Fibroblast of skin of abdomen (primary cell): ENCODE measurements at regions not wholly inside any gene's neighbourhood (a gene's known extent, or its start where the extent isn't known, plus 50 kb on each side); places are given as distances from the start of the nearest gene placed in this dataset.
"Not testable (repeated sequence)": the region's sequence is repeated elsewhere in the genome, so short reads cannot be mapped to it uniquely, and the experiment has no call there.

Experiments used
- DNase-seq: peaks from one replicate; pipeline ENCODE4 v3.0.0-alpha.2; 2013

GRCh38 chr2:7860693-7861092 lies 821.2 kb upstream of the ID2 start:
- peak; percentile 46 for DNase-seq

GRCh38 chr2:7861910-7862702 lies 819.8 kb upstream of the ID2 start:
- DNase-seq = no peak

DNA sequence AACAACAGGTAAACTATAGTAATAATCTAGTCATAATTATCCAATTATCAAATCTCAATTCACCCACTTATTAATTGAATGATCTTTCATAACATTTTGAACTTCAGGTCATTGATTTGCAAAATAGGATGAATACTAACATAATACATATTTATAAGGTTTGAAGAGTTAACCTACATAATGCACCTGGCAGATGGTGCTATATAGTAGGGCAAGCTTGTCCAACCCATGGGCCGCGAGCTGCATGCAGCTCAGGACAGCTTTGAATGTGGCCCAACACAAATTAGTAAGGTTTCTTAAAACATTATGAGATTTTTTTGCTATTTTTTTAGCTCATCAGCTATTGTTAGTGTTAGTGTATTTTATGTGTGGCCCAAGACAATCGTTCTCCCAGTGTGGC lies 815.8 kb upstream of the ID2 start:
- no peak for DNase-seq

DNA sequence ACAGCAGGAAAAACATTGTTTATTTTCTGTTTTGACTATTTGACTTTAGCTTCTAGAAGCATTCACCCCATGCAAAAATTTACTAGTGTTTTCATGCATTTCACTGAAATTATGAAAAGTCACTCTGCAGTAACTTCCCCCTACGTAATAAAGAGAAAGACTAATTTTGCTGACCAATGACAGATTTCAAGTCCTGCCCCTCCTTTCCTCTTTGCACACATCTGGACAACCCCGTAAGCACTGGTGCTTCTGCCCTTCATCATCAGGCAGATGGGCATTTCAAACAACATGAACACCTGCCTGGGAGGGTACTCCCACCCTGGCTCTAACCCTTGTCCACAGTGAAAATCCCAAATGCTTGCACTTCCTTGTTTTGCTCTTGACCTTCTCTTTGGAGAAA lies 815.0 kb upstream of the ID2 start:
- no peak for DNase-seq

DNA sequence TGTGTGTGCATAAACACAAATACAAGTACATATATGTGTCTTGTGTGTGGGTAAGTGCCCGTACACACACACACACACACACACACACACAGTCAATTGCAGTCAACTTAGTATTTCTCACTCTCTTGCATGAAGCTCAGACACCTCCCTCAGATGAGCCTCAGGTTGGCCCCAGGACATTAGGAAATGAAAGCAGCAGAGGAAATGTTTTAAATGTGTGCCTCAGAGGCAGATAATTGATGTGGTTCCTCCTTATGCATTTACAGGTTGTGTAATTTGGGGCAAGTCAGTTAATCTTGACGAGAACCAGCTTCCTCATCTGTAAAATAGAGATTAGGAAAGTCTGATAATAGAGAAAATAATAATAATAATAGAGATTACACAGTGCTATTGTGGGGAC lies 814.0 kb upstream of the ID2 start:
- no peak for DNase-seq

- DNase-seq = no peak
Observed at GRCh38 chr2:7868836-7869235, 813.0 kb upstream of the ID2 start.

GRCh38 chr2:7876445-7876844 lies 805.4 kb upstream of the ID2 start:
- DNase-seq = not testable (repeated sequence)

DNA sequence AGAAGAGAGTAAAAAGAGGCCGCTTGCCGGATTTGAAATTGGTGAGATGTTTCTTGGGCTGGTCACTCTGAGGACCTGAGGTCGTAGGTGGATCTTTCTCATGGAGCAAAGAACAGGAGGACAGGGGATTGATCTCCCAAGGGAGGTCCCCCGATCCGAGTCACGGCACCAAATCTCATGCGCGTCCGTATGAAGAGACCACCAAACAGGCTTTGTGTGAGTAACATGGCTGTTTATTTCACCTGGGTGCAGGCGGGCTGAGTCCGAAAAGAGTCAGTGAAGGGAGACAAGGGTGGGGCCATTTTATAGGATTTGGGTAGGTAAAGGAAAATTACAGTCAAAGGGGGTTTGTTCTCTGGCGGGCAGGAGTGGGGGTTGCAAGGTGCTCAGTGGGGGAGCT lies 803.6 kb upstream of the ID2 start:
- not testable (repeated sequence) for DNase-seq

- DNase-seq = peak; percentile 34
Observed at GRCh38 chr2:7878786-7879482, 802.9 kb upstream of the ID2 start.

DNA sequence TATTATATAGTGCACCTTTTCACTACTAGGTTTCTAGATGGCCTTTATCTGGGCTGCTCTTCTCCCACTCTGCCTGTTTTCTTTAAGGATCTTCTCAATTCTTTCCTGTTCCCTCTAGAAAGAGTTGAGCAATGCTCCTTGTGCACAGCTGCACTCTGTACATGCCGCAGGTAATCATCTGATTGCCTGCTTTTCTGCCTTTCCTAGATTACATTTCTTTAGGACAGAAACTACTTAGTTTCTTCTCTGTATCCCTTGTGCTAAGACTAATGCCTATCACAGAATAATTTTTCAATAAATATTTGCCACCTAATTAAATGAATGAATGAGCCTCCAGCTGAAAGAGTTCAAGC lies 802.4 kb upstream of the ID2 start:
- no peak for DNase-seq

- no peak for DNase-seq
Observed at GRCh38 chr2:7880126-7880525, 801.7 kb upstream of the ID2 start.

DNA sequence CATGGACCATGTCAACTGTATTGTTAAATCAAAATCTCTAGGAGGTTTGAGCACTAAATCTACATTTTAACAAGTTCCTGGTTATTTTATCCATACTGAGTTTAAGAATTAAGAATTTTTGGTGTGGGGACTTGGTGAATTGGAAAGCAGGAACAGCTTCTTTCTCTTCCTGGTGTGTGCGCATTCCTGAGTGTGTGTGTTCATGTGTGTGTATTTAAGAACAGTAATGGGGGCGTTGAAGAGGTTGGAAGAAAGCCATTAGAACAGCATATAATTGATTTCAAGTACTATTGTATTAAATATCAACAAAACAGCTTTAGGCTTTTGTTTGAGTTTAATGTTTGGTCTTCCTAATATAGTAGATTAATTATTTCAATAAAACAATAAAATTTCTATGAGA lies 801.3 kb upstream of the ID2 start:
- DNase-seq = peak; percentile 41

DNA sequence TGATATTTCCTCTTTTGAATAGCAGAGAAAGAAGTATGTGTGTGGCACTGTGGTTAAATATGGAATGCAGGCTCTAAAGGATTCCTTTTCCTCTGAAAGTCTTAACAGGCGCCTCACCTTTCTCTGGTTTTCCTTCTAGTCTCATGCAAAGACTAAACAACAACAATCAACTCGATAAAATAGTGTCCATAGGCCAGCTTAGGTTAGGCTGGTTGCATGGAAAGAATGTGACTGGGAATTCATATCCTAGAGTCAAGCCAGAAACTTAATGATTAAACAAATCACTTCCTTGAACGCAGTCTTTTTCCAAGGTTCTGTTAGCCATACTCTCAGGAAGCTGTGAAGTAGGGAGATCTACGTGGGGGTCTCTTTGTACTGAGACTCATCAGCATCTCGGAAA lies 800.8 kb upstream of the ID2 start:
- peak; percentile 69 for DNase-seq

DNA sequence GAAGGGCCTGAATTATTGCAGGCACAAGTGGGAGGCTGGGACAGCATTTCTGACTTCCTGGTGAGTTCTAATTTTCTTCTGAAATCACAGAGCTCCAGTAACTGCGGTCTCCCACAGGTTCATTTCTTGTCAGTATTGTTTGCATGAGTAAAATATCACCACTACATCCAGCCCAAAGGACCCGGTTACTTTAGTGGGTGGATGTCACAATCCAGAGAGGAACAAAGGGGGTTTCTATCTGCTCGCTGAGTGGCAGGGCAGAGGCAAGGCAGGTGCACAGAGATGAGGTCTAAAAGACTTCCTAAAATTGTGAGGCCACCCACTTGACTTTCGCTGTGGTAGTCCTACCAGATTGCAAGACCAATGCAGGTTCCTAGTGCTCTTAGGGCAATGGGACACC lies 800.4 kb upstream of the ID2 start:
- no peak for DNase-seq

- DNase-seq = no peak
Observed at GRCh38 chr2:7882296-7882695, 799.6 kb upstream of the ID2 start.

GRCh38 chr2:7884338-7884737 lies 797.5 kb upstream of the ID2 start:
- no peak for DNase-seq

DNA sequence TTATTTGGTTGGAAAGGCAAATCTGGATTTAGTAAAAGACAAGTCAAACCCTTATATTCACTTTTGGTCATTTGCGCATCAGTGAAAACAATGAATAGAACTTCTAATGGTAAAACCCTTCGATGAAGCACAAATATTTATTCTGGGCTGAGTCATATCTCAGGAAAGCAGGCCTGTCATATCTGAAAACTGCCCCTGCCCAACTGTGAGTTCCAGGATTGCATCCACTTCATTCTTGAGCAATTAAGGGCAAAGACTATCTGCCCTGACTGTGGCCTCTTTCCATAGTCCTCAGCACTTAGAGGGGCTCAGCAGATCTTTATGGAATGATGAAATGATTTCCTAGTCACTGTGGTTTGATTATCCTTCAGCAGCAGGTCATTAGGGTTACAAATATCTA lies 795.2 kb upstream of the ID2 start:
- DNase-seq = no peak

DNA sequence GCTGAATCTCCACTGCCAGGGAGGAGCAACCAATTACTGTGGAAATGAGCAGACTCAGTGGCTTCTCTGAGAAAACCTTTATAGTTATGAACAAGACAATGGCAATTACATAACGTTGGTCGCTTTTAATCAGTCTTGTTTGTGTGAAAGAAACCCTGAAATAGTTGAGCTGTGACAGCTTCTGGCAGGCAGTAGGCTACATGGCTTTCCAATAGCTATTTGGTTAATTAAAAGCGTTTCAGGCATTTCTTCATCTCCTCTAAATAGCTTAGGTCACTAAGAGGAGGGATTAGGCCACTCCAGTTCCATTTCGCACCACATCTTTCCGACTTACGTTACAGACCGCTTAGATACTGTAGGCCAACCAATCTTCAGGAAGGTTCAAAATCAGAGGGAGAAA lies 794.4 kb upstream of the ID2 start:
- DNase-seq = peak; percentile 27

- no peak for DNase-seq
Observed at GRCh38 chr2:7888876-7889275, 793.0 kb upstream of the ID2 start.

DNA sequence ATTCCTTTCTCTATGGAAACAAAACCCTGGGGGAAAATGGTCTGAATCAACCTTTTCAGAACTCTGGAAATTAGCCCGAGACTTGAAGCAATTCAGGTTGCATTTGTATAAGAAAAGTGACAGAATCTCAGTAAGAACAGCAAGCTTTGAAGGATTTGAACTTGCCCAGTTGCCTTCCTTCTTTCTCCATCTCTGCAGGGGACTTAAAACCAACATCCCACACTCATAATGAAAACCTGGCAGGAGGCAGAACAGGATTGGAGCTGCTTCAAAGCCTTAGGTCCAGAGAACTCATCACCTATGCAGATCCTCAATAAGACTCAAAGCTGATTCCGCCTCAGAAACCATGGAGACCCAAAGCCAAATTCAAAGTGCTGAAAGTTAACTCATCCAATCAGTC lies 790.5 kb upstream of the ID2 start:
- DNase-seq = no peak

DNA sequence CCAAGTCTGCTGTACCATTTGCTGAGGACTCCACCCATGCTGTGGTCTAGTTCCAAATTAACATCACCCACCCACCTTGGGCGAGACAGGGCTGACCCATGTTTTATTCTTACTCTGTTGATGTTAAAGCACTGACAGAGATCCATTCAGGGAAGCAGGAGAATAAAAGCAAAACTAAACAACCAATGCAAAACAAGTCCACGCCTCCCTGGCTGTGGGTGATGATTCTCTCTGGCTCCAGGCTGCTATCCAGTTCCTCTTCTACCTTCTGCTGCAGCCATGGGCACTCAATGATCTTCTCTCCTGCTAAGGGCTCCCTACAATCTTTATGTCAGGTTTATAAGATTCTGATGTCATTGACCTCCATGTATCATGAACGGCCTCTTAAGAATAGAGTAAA lies 786.6 kb upstream of the ID2 start:
- no peak for DNase-seq

GRCh38 chr2:7896940-7897487 lies 784.8 kb upstream of the ID2 start:
- DNase-seq = no peak

DNA sequence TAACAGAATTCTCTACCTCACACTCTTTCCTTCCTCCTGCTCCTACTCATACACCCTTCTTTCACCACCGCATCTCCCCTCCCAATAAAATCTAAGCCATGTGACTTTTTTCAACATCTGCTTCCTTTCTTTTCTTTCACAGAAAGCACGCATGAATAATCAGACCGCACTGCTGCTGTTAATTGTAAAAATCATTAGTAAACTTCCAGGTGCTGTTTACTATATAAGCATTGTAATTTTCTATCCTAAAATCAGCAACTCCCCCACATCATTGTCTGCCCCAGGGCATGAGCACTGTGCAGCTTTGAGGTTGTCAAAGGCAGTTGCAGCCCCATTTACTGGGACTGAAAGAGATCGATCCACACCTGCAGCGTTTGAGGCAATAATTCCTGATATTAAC lies 782.6 kb upstream of the ID2 start:
- DNase-seq = no peak

DNA sequence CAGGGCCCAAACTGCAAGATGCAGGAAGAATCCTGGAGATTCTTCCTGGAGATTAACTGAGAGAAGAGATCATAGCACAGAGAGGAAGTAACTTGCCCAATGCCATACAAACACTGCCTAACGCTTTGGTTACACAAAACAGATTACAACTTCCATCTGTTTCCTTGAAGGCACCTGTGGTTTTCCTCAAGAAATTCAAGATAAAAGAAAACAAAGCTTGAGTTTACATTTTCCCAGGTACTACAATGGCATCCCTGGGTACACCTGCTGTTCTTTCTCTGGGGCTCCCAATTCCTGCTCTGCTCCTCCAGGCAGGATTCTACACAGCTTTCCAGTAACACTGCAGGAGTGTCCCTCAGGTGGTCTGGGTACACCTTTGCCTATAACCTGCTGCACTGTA lies 781.9 kb upstream of the ID2 start:
- DNase-seq = no peak
